AG08395 (cell line): ENCODE measurements at regions not wholly inside any gene's neighbourhood (a gene's known extent, or its start where the extent isn't known, plus 50 kb on each side); places are given as distances from the start of the nearest gene placed in this dataset.
"Not testable (repeated sequence)": the region's sequence is repeated elsewhere in the genome, so short reads cannot be mapped to it uniquely, and the experiment has no call there.

Experiments used
- DNase-seq: peaks from one replicate; pipeline ENCODE4 v3.0.0; 2012; ENCODE audit warnings: mixed read lengths, low spot score

GRCh38 chr6:115241373-115241772, 819.3 kb downstream of the FRK start:
- no peak for DNase-seq

GRCh38 chr6:115221198-115221597, 839.5 kb downstream of the FRK start:
- DNase-seq = no peak

- no peak for DNase-seq
These were observed 840.0 kb downstream of the FRK start for GRCh38 chr6:115220551-115221159.

- no peak for DNase-seq
These were observed 841.0 kb downstream of the FRK start for GRCh38 chr6:115219645-115220044.

- DNase-seq = no peak
These were observed 843.9 kb downstream of the FRK start for GRCh38 chr6:115216835-115217234.

GRCh38 chr6:115214283-115214682, 846.4 kb downstream of the FRK start:
- DNase-seq = no peak

GRCh38 chr6:115203381-115203780, 857.3 kb downstream of the FRK start:
- DNase-seq = no peak

GRCh38 chr6:115194981-115195638, 852.3 kb upstream of the HS3ST5 start:
- DNase-seq = no peak

GRCh38 chr6:115191989-115192388, 849.2 kb upstream of the HS3ST5 start:
- DNase-seq = no peak

GRCh38 chr6:115190534-115190933, 847.7 kb upstream of the HS3ST5 start:
- no peak for DNase-seq

- not testable (repeated sequence) for DNase-seq
These were observed 832.6 kb upstream of the HS3ST5 start for GRCh38 chr6:115175456-115175855.

GRCh38 chr6:115165912-115166311, 823.1 kb upstream of the HS3ST5 start:
- not testable (repeated sequence) for DNase-seq

GRCh38 chr6:115159733-115160132, 816.9 kb upstream of the HS3ST5 start:
- no peak for DNase-seq

GRCh38 chr6:115137910-115138309, 795.1 kb upstream of the HS3ST5 start:
- DNase-seq = no peak

- DNase-seq = no peak
These were observed 791.0 kb upstream of the HS3ST5 start for GRCh38 chr6:115133790-115134189.

GRCh38 chr6:115131709-115132490, 789.1 kb upstream of the HS3ST5 start:
- no peak for DNase-seq

GRCh38 chr6:115121513-115121912, 778.7 kb upstream of the HS3ST5 start:
- not testable (repeated sequence) for DNase-seq

- no peak for DNase-seq
These were observed 777.6 kb upstream of the HS3ST5 start for GRCh38 chr6:115120391-115120790.

GRCh38 chr6:115091461-115091860, 748.6 kb upstream of the HS3ST5 start:
- DNase-seq = no peak

GRCh38 chr6:115078555-115078954, 735.7 kb upstream of the HS3ST5 start:
- DNase-seq = no peak

- DNase-seq = no peak
These were observed 729.1 kb upstream of the HS3ST5 start for GRCh38 chr6:115071962-115072361.

- no peak for DNase-seq
These were observed 725.0 kb upstream of the HS3ST5 start for GRCh38 chr6:115067690-115068447.
